ENCODE measurements at regions not wholly inside any gene's neighbourhood (a gene's known extent, or its start where the extent isn't known, plus 50 kb on each side); places are given as distances from the start of the nearest gene placed in this dataset.

DNA sequence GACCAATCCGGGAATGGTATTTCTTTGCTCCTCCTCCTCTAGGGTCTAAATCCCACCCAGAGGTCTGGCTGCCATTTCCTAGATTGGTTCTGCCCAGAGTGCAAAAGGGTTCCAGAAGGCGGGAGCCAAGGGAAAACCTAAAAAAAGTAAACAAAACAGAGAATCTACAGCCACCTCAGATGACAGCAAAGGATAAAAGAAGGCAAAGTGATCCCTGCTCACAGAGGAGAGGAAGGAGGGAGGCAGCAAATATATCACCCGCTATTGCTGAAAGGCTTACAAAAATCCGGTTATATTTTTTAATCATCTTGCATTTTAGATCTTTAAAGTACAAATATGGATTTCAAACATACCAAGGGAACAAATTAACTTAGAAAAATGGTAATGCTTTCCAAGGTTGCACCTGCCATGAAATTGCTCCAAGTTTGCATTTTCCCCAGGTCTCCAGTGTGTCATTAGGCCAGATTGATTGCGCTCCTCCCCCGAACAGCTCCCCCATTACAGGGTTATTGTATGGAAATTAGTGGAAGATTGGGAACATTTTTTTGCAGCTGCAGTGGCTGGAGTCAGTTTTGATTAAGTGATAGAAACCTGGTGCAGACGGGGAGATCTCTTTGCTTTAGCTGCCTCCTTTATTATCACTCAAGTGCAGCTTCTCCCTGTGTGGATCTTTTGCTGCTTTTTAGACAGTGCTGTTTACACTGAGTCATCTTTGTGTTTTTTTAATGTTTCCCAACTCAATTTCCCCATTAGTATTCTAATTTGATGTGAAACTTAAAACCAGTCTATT is 280.5 kb upstream of the CAMK1G start:
- TF ChIP-seq FOXP2 (optimal IDR thresholded peaks at IDR 0.05; ENCODE audit: borderline replicate concordance, extremely low read depth, extremely low read length, insufficient read depth) (no peak), TAF1 (IDR thresholded peaks at IDR 0.05; ENCODE audit: borderline replicate concordance, insufficient read depth, low read length) (no peak), POLR2AphosphoS5 (IDR thresholded peaks at IDR 0.05; ENCODE audit: low read depth, low read length) (no peak), SIN3A (IDR thresholded peaks at IDR 0.05; ENCODE audit: borderline replicate concordance, insufficient read depth, low read length) (no peak)
- TF ChIP-seq, protein P1, sequence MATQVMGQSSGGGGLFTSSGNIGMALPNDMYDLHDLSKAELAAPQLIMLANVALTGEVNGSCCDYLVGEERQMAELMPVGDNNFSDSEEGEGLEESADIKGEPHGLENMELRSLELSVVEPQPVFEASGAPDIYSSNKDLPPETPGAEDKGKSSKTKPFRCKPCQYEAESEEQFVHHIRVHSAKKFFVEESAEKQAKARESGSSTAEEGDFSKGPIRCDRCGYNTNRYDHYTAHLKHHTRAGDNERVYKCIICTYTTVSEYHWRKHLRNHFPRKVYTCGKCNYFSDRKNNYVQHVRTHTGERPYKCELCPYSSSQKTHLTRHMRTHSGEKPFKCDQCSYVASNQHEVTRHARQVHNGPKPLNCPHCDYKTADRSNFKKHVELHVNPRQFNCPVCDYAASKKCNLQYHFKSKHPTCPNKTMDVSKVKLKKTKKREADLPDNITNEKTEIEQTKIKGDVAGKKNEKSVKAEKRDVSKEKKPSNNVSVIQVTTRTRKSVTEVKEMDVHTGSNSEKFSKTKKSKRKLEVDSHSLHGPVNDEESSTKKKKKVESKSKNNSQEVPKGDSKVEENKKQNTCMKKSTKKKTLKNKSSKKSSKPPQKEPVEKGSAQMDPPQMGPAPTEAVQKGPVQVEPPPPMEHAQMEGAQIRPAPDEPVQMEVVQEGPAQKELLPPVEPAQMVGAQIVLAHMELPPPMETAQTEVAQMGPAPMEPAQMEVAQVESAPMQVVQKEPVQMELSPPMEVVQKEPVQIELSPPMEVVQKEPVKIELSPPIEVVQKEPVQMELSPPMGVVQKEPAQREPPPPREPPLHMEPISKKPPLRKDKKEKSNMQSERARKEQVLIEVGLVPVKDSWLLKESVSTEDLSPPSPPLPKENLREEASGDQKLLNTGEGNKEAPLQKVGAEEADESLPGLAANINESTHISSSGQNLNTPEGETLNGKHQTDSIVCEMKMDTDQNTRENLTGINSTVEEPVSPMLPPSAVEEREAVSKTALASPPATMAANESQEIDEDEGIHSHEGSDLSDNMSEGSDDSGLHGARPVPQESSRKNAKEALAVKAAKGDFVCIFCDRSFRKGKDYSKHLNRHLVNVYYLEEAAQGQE (IDR thresholded peaks at IDR 0.05; ENCODE audit: insufficient read depth in 1 of 2, low read depth in 2 of 2, low read length in 2 of 2), result no peak

GRCh38 chr1:209304166-209304565 is 279.3 kb upstream of the CAMK1G start:
- TF ChIP-seq, protein P1 (IDR thresholded peaks at IDR 0.05; ENCODE audit: insufficient read depth in 1 of 2, low read depth in 2 of 2, low read length in 2 of 2), result no peak
- TF ChIP-seq POLR2AphosphoS5 (IDR thresholded peaks at IDR 0.05; ENCODE audit: low read depth, low read length) (no peak), FOXP2 (optimal IDR thresholded peaks at IDR 0.05; ENCODE audit: borderline replicate concordance, extremely low read depth, extremely low read length, insufficient read depth) (no peak), SIN3A (IDR thresholded peaks at IDR 0.05; ENCODE audit: borderline replicate concordance, insufficient read depth, low read length) (no peak), TAF1 (IDR thresholded peaks at IDR 0.05; ENCODE audit: borderline replicate concordance, insufficient read depth, low read length) (no peak)

DNA sequence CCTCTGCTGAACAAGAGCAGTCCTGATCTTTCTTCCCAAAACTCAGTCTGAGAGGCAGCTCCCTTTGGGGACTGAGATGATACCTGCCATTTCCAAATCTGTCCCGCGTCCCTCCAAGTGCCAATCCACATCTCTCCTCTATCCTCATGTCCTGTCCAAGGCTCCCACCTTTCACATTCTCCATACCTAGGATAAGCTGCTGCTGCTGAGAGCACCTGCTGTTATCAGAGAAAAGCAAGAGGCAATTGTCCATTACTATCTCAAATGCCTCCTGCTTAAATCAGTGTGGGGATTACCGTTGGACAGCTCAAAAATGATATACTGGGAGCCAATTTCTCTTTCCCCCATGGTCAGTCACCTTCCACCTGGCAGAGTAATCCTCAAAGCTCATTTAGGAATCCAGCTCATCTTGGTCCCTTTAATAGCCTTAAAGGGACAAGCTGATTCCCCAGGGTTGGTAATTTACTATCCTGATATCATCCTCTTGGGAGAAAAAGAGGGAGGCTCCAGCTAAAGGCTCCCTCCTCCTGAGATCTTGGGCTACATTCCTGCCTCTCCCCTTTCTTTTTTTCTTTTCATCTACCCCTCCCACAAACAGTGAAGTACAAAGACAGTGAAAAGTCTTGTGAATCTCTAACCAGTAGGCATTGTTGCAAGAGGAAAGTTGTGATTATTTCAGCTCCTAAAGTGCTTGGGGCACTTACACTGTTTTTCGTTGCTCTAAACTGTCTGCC is 278.1 kb upstream of the CAMK1G start:
- TF ChIP-seq SIN3A (IDR thresholded peaks at IDR 0.05; ENCODE audit: borderline replicate concordance, insufficient read depth, low read length) (no peak), FOXP2 (optimal IDR thresholded peaks at IDR 0.05; ENCODE audit: borderline replicate concordance, extremely low read depth, extremely low read length, insufficient read depth) (no peak), TAF1 (IDR thresholded peaks at IDR 0.05; ENCODE audit: borderline replicate concordance, insufficient read depth, low read length) (no peak), POLR2AphosphoS5 (IDR thresholded peaks at IDR 0.05; ENCODE audit: low read depth, low read length) (no peak)
- TF ChIP-seq, protein P1 (IDR thresholded peaks at IDR 0.05; ENCODE audit: insufficient read depth in 1 of 2, low read depth in 2 of 2, low read length in 2 of 2), result no peak

- TF ChIP-seq, protein P1 (IDR thresholded peaks at IDR 0.05; ENCODE audit: insufficient read depth in 1 of 2, low read depth in 2 of 2, low read length in 2 of 2), result no peak
- TF ChIP-seq POLR2AphosphoS5 (IDR thresholded peaks at IDR 0.05; ENCODE audit: low read depth, low read length), result no peak
- TF ChIP-seq SIN3A (IDR thresholded peaks at IDR 0.05; ENCODE audit: borderline replicate concordance, insufficient read depth, low read length), result no peak
- TF ChIP-seq FOXP2 (optimal IDR thresholded peaks at IDR 0.05; ENCODE audit: borderline replicate concordance, extremely low read depth, extremely low read length, insufficient read depth), result no peak
- TF ChIP-seq TAF1 (IDR thresholded peaks at IDR 0.05; ENCODE audit: borderline replicate concordance, insufficient read depth, low read length), result no peak
Observed at GRCh38 chr1:209307846-209308245, 275.7 kb upstream of the CAMK1G start.

Data from PFSK-1 (cell line).